Keratinocyte (primary cell): ENCODE measurements at regions not wholly inside any gene's neighbourhood (a gene's known extent, or its start where the extent isn't known, plus 50 kb on each side); places are given as distances from the start of the nearest gene placed in this dataset.

ENCODE experiments used
- EZH2 ChIP-seq: IDR thresholded peaks from one replicate; pipeline ENCODE4 v1.6.1; 2012; ENCODE audit warnings: inconsistent platforms, mild to moderate bottlenecking, low read length, moderate library complexity
- TF ChIP-seq, protein P1 (sequence below), 3 experiments: IDR thresholded peaks in 1 of 3; conservative IDR thresholded peaks in 1 of 3; optimal IDR thresholded peaks in 1 of 3; 2 replicates in 2 of 3; 3 replicates in 1 of 3; pipeline versions ENCODE3 to v1.5.1; 2011; ENCODE audit warnings: low read length in 3 of 3, mild to moderate bottlenecking in 3 of 3, moderate library complexity in 2 of 3, control low read depth in 1 of 3, inconsistent platforms in 1 of 3; ENCODE audit not compliant: insufficient read depth in 2 of 3; ENCODE audit errors: extremely low read depth in 1 of 3

- TF ChIP-seq, protein P1, sequence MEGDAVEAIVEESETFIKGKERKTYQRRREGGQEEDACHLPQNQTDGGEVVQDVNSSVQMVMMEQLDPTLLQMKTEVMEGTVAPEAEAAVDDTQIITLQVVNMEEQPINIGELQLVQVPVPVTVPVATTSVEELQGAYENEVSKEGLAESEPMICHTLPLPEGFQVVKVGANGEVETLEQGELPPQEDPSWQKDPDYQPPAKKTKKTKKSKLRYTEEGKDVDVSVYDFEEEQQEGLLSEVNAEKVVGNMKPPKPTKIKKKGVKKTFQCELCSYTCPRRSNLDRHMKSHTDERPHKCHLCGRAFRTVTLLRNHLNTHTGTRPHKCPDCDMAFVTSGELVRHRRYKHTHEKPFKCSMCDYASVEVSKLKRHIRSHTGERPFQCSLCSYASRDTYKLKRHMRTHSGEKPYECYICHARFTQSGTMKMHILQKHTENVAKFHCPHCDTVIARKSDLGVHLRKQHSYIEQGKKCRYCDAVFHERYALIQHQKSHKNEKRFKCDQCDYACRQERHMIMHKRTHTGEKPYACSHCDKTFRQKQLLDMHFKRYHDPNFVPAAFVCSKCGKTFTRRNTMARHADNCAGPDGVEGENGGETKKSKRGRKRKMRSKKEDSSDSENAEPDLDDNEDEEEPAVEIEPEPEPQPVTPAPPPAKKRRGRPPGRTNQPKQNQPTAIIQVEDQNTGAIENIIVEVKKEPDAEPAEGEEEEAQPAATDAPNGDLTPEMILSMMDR (optimal IDR thresholded peaks at IDR 0.05 in 1 of 3, IDR thresholded peaks at IDR 0.05 in 1 of 3, conservative IDR thresholded peaks at IDR 0.05 in 1 of 3; ENCODE audit: extremely low read depth in 1 of 3, insufficient read depth in 2 of 3, low read length in 3 of 3), result no peak
- no peak for TF ChIP-seq EZH2
These were observed 486.2 kb downstream of the EPHA4 start for GRCh38 chr2:221085936-221086335.
